ENCODE measurements at regions not wholly inside any gene's neighbourhood (a gene's known extent, or its start where the extent isn't known, plus 50 kb on each side); places are given as distances from the start of the nearest gene placed in this dataset.

DNA sequence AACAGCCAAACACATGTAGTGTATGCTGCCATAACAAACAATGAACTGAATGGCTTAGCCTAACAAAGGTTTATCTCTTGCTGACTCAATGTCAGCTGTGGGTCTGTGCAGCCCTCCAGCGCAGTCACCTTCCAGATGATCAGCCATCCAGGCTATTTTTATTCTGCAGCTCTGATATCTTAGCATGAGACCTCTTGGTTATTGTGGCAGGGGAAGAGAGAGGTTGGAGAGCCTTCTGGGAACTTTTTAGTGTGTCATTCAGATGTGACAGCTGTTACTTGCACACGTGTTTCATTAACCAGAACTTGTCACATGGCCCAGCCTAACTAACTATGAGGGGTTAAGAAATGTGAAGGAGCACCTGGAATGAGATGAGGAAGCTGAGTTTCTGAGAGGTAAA is 202.5 kb downstream of the DHX35 start:
- DNase-seq (ENCODE audit: low read depth) = no peak
- TF ChIP-seq, protein P1, sequence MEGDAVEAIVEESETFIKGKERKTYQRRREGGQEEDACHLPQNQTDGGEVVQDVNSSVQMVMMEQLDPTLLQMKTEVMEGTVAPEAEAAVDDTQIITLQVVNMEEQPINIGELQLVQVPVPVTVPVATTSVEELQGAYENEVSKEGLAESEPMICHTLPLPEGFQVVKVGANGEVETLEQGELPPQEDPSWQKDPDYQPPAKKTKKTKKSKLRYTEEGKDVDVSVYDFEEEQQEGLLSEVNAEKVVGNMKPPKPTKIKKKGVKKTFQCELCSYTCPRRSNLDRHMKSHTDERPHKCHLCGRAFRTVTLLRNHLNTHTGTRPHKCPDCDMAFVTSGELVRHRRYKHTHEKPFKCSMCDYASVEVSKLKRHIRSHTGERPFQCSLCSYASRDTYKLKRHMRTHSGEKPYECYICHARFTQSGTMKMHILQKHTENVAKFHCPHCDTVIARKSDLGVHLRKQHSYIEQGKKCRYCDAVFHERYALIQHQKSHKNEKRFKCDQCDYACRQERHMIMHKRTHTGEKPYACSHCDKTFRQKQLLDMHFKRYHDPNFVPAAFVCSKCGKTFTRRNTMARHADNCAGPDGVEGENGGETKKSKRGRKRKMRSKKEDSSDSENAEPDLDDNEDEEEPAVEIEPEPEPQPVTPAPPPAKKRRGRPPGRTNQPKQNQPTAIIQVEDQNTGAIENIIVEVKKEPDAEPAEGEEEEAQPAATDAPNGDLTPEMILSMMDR (IDR thresholded peaks at IDR 0.05; ENCODE audit: low read depth, low read length, missing control alignments) = no peak
- no peak overlapping the region for H3K4me3 ChIP-seq (ENCODE audit: low read depth, low read length)
- in situ Hi-C loops (cut with HindIII; ENCODE audit: low sequenced_read_pairs) = no loop called here

DNA sequence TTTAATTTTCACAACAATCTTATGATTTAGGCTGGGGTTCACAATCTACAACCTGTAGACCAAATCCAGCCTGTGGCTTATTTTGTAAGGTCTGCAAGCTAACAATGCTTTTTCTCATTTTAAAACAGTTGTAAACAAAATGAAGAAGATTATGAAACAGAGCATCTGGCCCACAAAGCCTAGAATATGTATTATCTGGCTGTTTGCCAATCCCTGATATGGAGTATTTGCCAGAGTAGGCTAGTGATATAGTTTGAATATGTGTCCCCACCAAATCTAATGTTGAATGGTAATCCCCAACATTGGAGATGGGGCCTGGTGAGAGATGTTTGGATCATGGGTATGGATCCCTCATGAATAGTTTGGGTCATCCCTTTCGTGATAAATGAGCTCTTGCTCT is 201.8 kb downstream of the DHX35 start:
- no peak overlapping the region for H3K4me3 ChIP-seq (ENCODE audit: low read depth, low read length)
- TF ChIP-seq, protein P1 (IDR thresholded peaks at IDR 0.05; ENCODE audit: low read depth, low read length, missing control alignments) = no peak
- no peak for DNase-seq (ENCODE audit: low read depth)
- in situ Hi-C loops (cut with HindIII; ENCODE audit: low sequenced_read_pairs) = no loop called here

DNA sequence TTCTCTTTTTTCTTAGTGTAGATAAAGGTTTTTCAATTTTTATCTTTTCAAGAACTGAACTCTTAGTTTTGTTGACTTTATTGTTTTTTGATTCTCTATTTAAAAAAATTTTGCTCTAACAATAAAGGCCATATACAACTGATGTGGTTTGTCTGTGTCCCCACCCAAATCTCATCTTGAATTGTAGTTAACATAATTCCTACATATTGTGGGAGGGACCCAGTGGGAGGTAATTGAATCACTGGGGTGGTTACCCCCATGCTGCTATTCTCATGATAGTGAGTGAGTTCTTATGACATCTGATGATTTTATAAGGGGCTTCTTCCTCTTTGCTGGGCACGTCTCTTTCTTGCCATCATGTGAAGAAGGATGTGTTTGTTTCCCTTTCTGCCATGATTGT is 199.8 kb downstream of the DHX35 start:
- TF ChIP-seq, protein P1 (IDR thresholded peaks at IDR 0.05; ENCODE audit: low read depth, low read length, missing control alignments) = no peak
- in situ Hi-C loops (cut with HindIII; ENCODE audit: low sequenced_read_pairs) = no loop called here
- no peak overlapping the region for H3K4me3 ChIP-seq (ENCODE audit: low read depth, low read length)
- no peak for DNase-seq (ENCODE audit: low read depth)

DNA sequence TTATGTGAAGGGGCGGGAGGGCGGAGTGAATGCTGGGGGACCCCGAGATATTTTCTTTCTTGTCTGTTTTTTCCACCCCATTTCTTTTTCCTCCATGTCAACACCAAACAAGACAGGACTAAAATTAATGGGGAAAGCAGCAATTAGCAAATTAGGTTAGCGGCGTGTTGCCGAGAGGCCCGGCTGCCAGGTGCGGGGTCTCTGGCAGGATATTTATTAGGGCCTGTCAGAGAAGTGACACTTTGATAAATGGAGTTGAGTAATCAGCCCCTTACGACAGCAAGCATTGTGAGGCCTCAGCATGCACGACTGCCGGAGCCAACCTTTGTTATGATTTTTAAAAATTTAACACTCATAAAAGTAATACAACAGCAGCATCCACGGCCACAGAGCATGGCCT is 193.8 kb downstream of the DHX35 start:
- in situ Hi-C loops (cut with HindIII; ENCODE audit: low sequenced_read_pairs) = no loop called here
- TF ChIP-seq, protein P1 (IDR thresholded peaks at IDR 0.05; ENCODE audit: low read depth, low read length, missing control alignments) = no peak
- DNase-seq (ENCODE audit: low read depth) = no peak

DNA sequence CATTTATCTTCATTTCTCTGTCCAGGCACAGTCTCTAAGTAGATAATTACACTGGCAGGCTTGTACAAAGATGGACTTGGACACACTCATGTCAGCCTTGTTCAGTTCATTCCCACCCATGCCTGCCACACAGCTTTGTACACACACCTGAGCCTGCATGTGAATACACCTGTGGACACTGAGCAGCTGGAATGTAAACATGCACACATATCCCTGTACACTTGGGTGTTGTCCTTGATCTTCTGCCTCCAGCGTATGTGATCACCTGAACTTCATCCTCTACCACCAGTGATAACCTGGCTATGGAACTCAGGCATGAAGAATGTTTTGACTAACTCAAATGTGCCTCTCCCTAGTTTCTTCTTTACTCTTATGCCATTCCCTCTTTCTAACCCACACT is 190.6 kb downstream of the DHX35 start:
- DNase-seq (ENCODE audit: low read depth) = no peak
- H3K4me3 ChIP-seq (ENCODE audit: low read depth, low read length) = no peak overlapping the region
- TF ChIP-seq, protein P1 (IDR thresholded peaks at IDR 0.05; ENCODE audit: low read depth, low read length, missing control alignments) = no peak
- in situ Hi-C loops (cut with HindIII; ENCODE audit: low sequenced_read_pairs) = no loop called here

More for the DNA sequence above, 193.8 kb downstream of the DHX35 start:
- no peak overlapping the region for H3K4me3 ChIP-seq (ENCODE audit: low read depth, low read length)

DNA sequence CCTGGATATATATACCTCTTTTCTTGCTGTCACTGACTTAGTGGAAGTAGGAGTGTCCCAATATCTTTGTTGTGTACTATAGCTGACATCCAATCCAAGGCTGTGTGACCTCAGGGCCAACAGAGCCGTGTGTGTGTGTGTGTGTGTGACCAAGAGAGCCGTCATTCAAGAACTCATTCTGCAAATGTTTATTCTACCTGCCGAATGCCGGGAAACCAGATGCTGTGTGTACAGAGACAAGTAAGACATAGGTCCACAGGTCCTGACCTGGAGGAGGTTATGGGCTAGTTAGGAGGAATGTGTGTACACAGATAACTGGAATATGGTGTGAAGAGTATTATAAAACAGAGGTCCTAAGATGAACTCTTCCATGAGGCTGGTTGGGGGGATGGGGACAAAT is 190.0 kb downstream of the DHX35 start:
- in situ Hi-C loops (cut with HindIII; ENCODE audit: low sequenced_read_pairs) = no loop called here
- H3K4me3 ChIP-seq (ENCODE audit: low read depth, low read length) = no peak overlapping the region
- TF ChIP-seq, protein P1 (IDR thresholded peaks at IDR 0.05; ENCODE audit: low read depth, low read length, missing control alignments) = no peak
- no peak for DNase-seq (ENCODE audit: low read depth)

DNA sequence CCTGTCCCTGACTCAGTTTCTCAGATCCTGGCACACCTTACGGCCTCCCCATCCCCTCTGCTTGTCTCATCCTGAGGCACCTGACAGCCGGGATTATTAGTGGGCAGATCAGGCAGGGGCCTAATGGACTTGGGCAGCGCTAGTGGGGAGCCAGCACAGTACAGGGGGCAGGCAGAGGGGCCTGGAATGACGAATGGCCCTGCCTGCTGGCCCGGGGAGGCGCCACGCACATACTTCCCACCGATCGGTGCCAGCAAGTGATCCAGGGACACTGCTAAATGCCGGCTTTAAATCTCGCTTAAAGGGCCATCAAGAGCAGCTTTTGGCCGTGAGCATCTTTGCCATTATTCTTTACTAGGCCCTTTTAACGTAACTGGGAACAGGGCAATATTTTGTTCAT is 188.4 kb downstream of the DHX35 start:
- no peak overlapping the region for H3K4me3 ChIP-seq (ENCODE audit: low read depth, low read length)
- TF ChIP-seq, protein P1 (IDR thresholded peaks at IDR 0.05; ENCODE audit: low read depth, low read length, missing control alignments) = no peak
- in situ Hi-C loops (cut with HindIII; ENCODE audit: low sequenced_read_pairs) = no loop called here
- DNase-seq (ENCODE audit: low read depth) = no peak
